Fibroblast of skin of right biceps (primary cell): ENCODE measurements at regions not wholly inside any gene's neighbourhood (a gene's known extent, or its start where the extent isn't known, plus 50 kb on each side); places are given as distances from the start of the nearest gene placed in this dataset.
A peak's percentile ranks its signal among the peaks of the same experiment; 100 is the strongest.

Experiments
- DNase-seq: peaks from one replicate; pipeline ENCODE4 v3.0.0-alpha.2; 2013

- DNase-seq = peak; percentile 64
Measured at GRCh38 chr16:85329059-85329812, 217.0 kb upstream of the CIBAR2 start.

GRCh38 chr16:85330006-85330693, 217.9 kb upstream of the CIBAR2 start:
- DNase-seq = no peak

- DNase-seq = peak; percentile 89
Measured at GRCh38 chr16:85330694-85331188, 218.5 kb upstream of the CIBAR2 start.

GRCh38 chr16:85331688-85332087, 219.4 kb upstream of the CIBAR2 start:
- no peak for DNase-seq

- DNase-seq = no peak
Measured at GRCh38 chr16:85332175-85332574, 219.9 kb upstream of the CIBAR2 start.

GRCh38 chr16:85333337-85333736, 221.1 kb upstream of the CIBAR2 start:
- DNase-seq = no peak

GRCh38 chr16:85333744-85334640, 221.7 kb upstream of the CIBAR2 start:
- no peak for DNase-seq

- no peak for DNase-seq
Measured at GRCh38 chr16:85334718-85335583, 222.7 kb upstream of the CIBAR2 start.

GRCh38 chr16:85335584-85336491, 223.6 kb upstream of the CIBAR2 start:
- DNase-seq = peak; percentile 55

GRCh38 chr16:85337910-85338637, 225.8 kb upstream of the CIBAR2 start:
- DNase-seq = no peak

GRCh38 chr16:85338638-85338982, 226.3 kb upstream of the CIBAR2 start:
- no peak for DNase-seq

- no peak for DNase-seq
Measured at GRCh38 chr16:85338989-85339685, 226.9 kb upstream of the CIBAR2 start.

GRCh38 chr16:85341972-85342695, 229.9 kb upstream of the CIBAR2 start:
- DNase-seq = no peak

GRCh38 chr16:85344502-85345128, 232.3 kb upstream of the CIBAR2 start:
- DNase-seq = no peak

GRCh38 chr16:85345129-85345639, 232.9 kb upstream of the CIBAR2 start:
- no peak for DNase-seq

- DNase-seq = no peak
Measured at GRCh38 chr16:85346404-85347212, 234.3 kb upstream of the CIBAR2 start.

- peak; percentile 37 for DNase-seq
Measured at GRCh38 chr16:85347213-85347591, 234.9 kb upstream of the CIBAR2 start.
